A549 (cell line): ENCODE measurements at regions not wholly inside any gene's neighbourhood (a gene's known extent, or its start where the extent isn't known, plus 50 kb on each side); places are given as distances from the start of the nearest gene placed in this dataset.

Source experiments
- ATAC-seq, 2 experiments: fragments of 200-7000 bp in 1 of 2; fragments of >200 bp in 1 of 2; cut with Nextera tagmentation in 1 of 2; cut with Tn5 transposase in 1 of 2; 3 replicates each; pipeline versions ENCODE4 v1.8.0 to v1.9.1; 2018 to 2020; ENCODE audit warnings: mild to moderate bottlenecking in 1 of 2, moderate library complexity in 1 of 2
- CTCF ChIA-PET: fragments of 300-600 bp; sonication (Branson Sonifier 250); formaldehyde crosslinking; extraction: SDS; loops from one replicate; lab custom pipeline; 2021; ENCODE audit warnings: antibody characterized with exemption, inconsistent platforms; lab: Yijun Ruan, JAX
- POLR2A ChIA-PET: fragments of 350-600 bp; formaldehyde crosslinking; extraction: SDS; loops from one replicate; lab custom pipeline; 2021; ENCODE audit warnings: antibody characterized with exemption, inconsistent platforms; lab: Yijun Ruan, JAX
- DNase-seq, 2 experiments: peaks; one replicate each; pipeline versions ENCODE4 v3.0.0 to v3.0.0-alpha.2; 2011 to 2016; ENCODE audit warnings: low read depth in 1 of 2, low spot score in 1 of 2
- FAIRE-seq: peaks from 2 replicates; lab custom pipeline; 2011; peaks lifted over from hg19 to GRCh38; lab: Jason Lieb, UNC
- H3K27ac ChIP-seq, 2 experiments: fragments of >200 bp; sonication (Bioruptor Twin); formaldehyde crosslinking; 3 replicates each; pipeline ENCODE4 v1.5.1; 2016 to 2017
- H3K4me1 ChIP-seq: fragments of >200 bp; sonication (Bioruptor Twin); formaldehyde crosslinking; 3 replicates; pipeline ENCODE4 v1.6.1; 2016
- H3K4me2 ChIP-seq: fragments of >200 bp; sonication (Bioruptor Twin); formaldehyde crosslinking; 3 replicates; pipeline ENCODE4 v1.6.1; 2016
- H3K4me3 ChIP-seq: fragments of >200 bp; sonication (Bioruptor Twin); formaldehyde crosslinking; 3 replicates; pipeline ENCODE4 v1.5.1; 2016
- H3K9me3 ChIP-seq: fragments of >200 bp; sonication (Bioruptor Twin); formaldehyde crosslinking; 3 replicates; pipeline ENCODE4 v1.6.1; 2016
- BCL3 ChIP-seq: fragments of >200 bp; sonication (Bioruptor Twin); formaldehyde crosslinking; IDR thresholded peaks from 3 replicates; pipeline ENCODE4 v1.6.1; 2016
- BHLHE40 ChIP-seq: IDR thresholded peaks from 2 replicates; pipeline ENCODE4 v1.6.1; 2012; ENCODE audit warnings: low read depth, low read length, inconsistent platforms
- CBX2 ChIP-seq: fragments of 200-600 bp; sonication (generic); IDR thresholded peaks from 2 replicates; pipeline ENCODE4 v1.6.1; 2016; ENCODE audit warnings: low read depth, mild to moderate bottlenecking, borderline replicate concordance
- CBX8 ChIP-seq: fragments of 200-600 bp; sonication (generic); IDR thresholded peaks from 2 replicates; pipeline ENCODE4 v1.6.1; 2016
- CHD2 ChIP-seq: fragments of 150-350 bp; IDR thresholded peaks from 2 replicates; pipeline ENCODE4 v1.6.1; 2014; ENCODE audit warnings: low read length; ENCODE audit not compliant: partially characterized antibody
- CTCF ChIP-seq: fragments of >200 bp; sonication (Bioruptor Twin); formaldehyde crosslinking; IDR thresholded peaks from 3 replicates; pipeline ENCODE4 v1.5.1; 2016
- E2F6 ChIP-seq: IDR thresholded peaks from 2 replicates; pipeline ENCODE4 v1.6.1; 2012; ENCODE audit warnings: low read depth, borderline replicate concordance
- EHMT2 ChIP-seq: fragments of 200-600 bp; sonication (generic); IDR thresholded peaks from 2 replicates; pipeline ENCODE4 v1.6.1; 2016; ENCODE audit warnings: antibody characterized with exemption, low read depth, mild to moderate bottlenecking, moderate library complexity
- ESRRA ChIP-seq: fragments of 150-350 bp; IDR thresholded peaks from 2 replicates; pipeline ENCODE4 v1.6.1; 2014; ENCODE audit warnings: mild to moderate bottlenecking, low read length, borderline replicate concordance
- FOSL2 ChIP-seq, 2 experiments: fragments of 450-650 bp in 1 of 2; fragments of >200 bp in 1 of 2; sonication (Bioruptor Twin) in 1 of 2; formaldehyde crosslinking; IDR thresholded peaks; 2 replicates each; pipeline versions ENCODE4 v1.5.0 to v1.6.1; 2016 to 2020; ENCODE audit warnings: mild to moderate bottlenecking in 1 of 2, moderate library complexity in 1 of 2
- GATA3 ChIP-seq: IDR thresholded peaks from 2 replicates; pipeline ENCODE4 v1.6.1; 2012; ENCODE audit warnings: borderline replicate concordance
- HES2 ChIP-seq: fragments of >200 bp; sonication (Bioruptor Twin); formaldehyde crosslinking; IDR thresholded peaks from 2 replicates; pipeline ENCODE4 v1.6.1; 2016
- HOXA7 ChIP-seq: fragments of 250-450 bp; sonication (Bioruptor Pico); IDR thresholded peaks from 2 replicates; pipeline ENCODE4 v1.5.0; 2020; ENCODE audit warnings: mild to moderate bottlenecking, moderate library complexity
- HOXB13 ChIP-seq: fragments of 250-450 bp; sonication (Bioruptor Pico); IDR thresholded peaks from 2 replicates; pipeline ENCODE4 v1.5.0; 2020; ENCODE audit warnings: low read depth, mild to moderate bottlenecking, moderate library complexity
- HOXB5 ChIP-seq: fragments of 250-450 bp; sonication (Bioruptor Pico); IDR thresholded peaks from 2 replicates; pipeline ENCODE4 v1.5.0; 2020; ENCODE audit warnings: mild to moderate bottlenecking, moderate library complexity
- JUNB ChIP-seq: fragments of >200 bp; sonication (Bioruptor Twin); formaldehyde crosslinking; IDR thresholded peaks from 2 replicates; pipeline ENCODE4 v1.6.1; 2016
- MAX ChIP-seq: IDR thresholded peaks from 2 replicates; pipeline ENCODE4 v1.6.1; 2012
- PBX3 ChIP-seq: IDR thresholded peaks from 2 replicates; pipeline ENCODE4 v1.6.1; 2012
- POLR2A ChIP-seq: IDR thresholded peaks from 2 replicates; pipeline ENCODE4 v1.6.1; 2012; ENCODE audit warnings: mild to moderate bottlenecking, low read length
- RCOR1 ChIP-seq: fragments of 150-350 bp; IDR thresholded peaks from 2 replicates; pipeline ENCODE4 v1.6.1; 2014; ENCODE audit warnings: antibody characterized with exemption, low read length, low read depth
- REST ChIP-seq: fragments of 200-600 bp; sonication (generic); IDR thresholded peaks from 2 replicates; pipeline ENCODE4 v1.6.1; 2016; ENCODE audit warnings: antibody characterized with exemption, mild to moderate bottlenecking, moderate library complexity
- SREBF2 ChIP-seq: fragments of 450-650 bp; IDR thresholded peaks from 2 replicates; pipeline ENCODE4 v1.6.1; 2014; ENCODE audit warnings: mild to moderate bottlenecking, moderate library complexity
- ZC3H11A ChIP-seq: fragments of 450-650 bp; IDR thresholded peaks from 2 replicates; pipeline ENCODE4 v1.6.1; 2014; ENCODE audit warnings: antibody characterized with exemption, mild to moderate bottlenecking
- ZFP36 ChIP-seq: fragments of 450-650 bp; IDR thresholded peaks from 2 replicates; pipeline ENCODE4 v1.6.1; 2014; ENCODE audit warnings: borderline replicate concordance; ENCODE audit not compliant: partially characterized antibody
- ZNF302 ChIP-seq: fragments of 250-450 bp; sonication (Bioruptor Pico); IDR thresholded peaks from 2 replicates; pipeline ENCODE4 v1.9.0; 2021; ENCODE audit warnings: inconsistent platforms, mild to moderate bottlenecking, moderate library complexity
- WGBS: methylation state at CpG from one replicate; pipeline ENCODE4 v1.1.6; 2017; ENCODE audit errors: missing lambda C conversion rate; 5-methylcytosine and 5-hydroxymethylcytosine counted together

GRCh38 chr6:40285996-40286395, 301.2 kb downstream of the LRFN2 start:
- H3K4me1 ChIP-seq, result no peaks in the 10 kb centered on the region
- ATAC-seq, result no peak
- no peak for FAIRE-seq
- no peak overlapping the region for H3K4me3 ChIP-seq
- TF ChIP-seq ZNF302 (no peak), CTCF (no peak), ZFP36 (no peak), FOSL2 (IDR thresholded peaks at IDR 0.05) (no peak), FOSL2 (CRISPR knock-in tag; IDR thresholded peaks at IDR 0.05) (no peak), BHLHE40 (no peak), POLR2A (no peak), GATA3 (no peak), CHD2 (no peak), HOXB13 (CRISPR knock-in tag) (no peak), ESRRA (no peak)
- no peak overlapping the region for H3K4me2 ChIP-seq
- CTCF ChIA-PET, result interaction anchor here (0.6 kb wide), 1 partner anchor 41 kb away, joined by 3 read pairs; no protein-coding TSS in a partner anchor
- no peak for DNase-seq
- POLR2A ChIA-PET, result no interaction called here
- H3K9me3 ChIP-seq, result no peaks in the 10 kb centered on the region
- 2% methylated on average over 10 of the region's 10 CpGs for WGBS
- H3K27ac ChIP-seq, result no peak overlapping the region

GRCh38 chr6:40285535-40285934, 301.6 kb downstream of the LRFN2 start:
- TF ChIP-seq CBX2, result no peak
- TF ChIP-seq HOXA7 (CRISPR knock-in tag), result no peak
- TF ChIP-seq JUNB, result no peak
- TF ChIP-seq SREBF2, result no peak
- TF ChIP-seq ZC3H11A, result no peak
- TF ChIP-seq RCOR1, result no peak
- TF ChIP-seq CBX8, result no peak
- TF ChIP-seq BCL3, result no peak
- no peak for TF ChIP-seq E2F6
- TF ChIP-seq EHMT2, result no peak
- TF ChIP-seq PBX3, result no peak
- no peak for TF ChIP-seq MAX
- TF ChIP-seq REST, result no peak
- TF ChIP-seq HES2, result no peak
- TF ChIP-seq HOXB5, result no peak
- TF ChIP-seq GATA3, result no peak
- TF ChIP-seq, all 56 proteins: peak for 0
- no peaks in the 10 kb centered on the region for H3K4me1 ChIP-seq
- ATAC-seq, result no peak
- POLR2A ChIA-PET, result no interaction called here
- DNase-seq, result no peak
- H3K4me2 ChIP-seq, result no peak overlapping the region
- no peak overlapping the region for H3K27ac ChIP-seq
- 0% methylated on average over 3 of the region's 3 CpGs for WGBS
- no peak for FAIRE-seq
- no peaks in the 10 kb centered on the region for H3K9me3 ChIP-seq
- CTCF ChIA-PET, result no interaction called here
- H3K4me3 ChIP-seq, result no peak overlapping the region
